OCI-LY1 (cell line): ENCODE measurements at regions not wholly inside any gene's neighbourhood (a gene's known extent, or its start where the extent isn't known, plus 50 kb on each side); places are given as distances from the start of the nearest gene placed in this dataset.

Source experiments
- H2AFZ ChIP-seq: fragments of 200-600 bp; sonication (generic), shearing (Covaris generic); 2 replicates; pipeline ENCODE4 v1.6.0; 2014; ENCODE audit warnings: antibody characterized with exemption, mild to moderate bottlenecking, low read length
- H3F3A ChIP-seq: fragments of 200-600 bp; sonication (generic), shearing (Covaris generic); 2 replicates; pipeline ENCODE4 v1.6.0; 2014; ENCODE audit warnings: mild to moderate bottlenecking, antibody characterized with exemption, low read length, moderate library complexity; ENCODE audit not compliant: insufficient read depth
- H3K27ac ChIP-seq: fragments of 200-600 bp; sonication (generic); 2 replicates; pipeline ENCODE4 v1.5.1; 2014; ENCODE audit warnings: low read length, mixed run types, mild to moderate bottlenecking, low read depth; ENCODE audit not compliant: poor library complexity, severe bottlenecking
- H3K27me3 ChIP-seq: fragments of 200-600 bp; sonication (generic); 2 replicates; pipeline ENCODE4 v1.6.0; 2014; ENCODE audit warnings: antibody characterized with exemption, mild to moderate bottlenecking, low read length, moderate library complexity; ENCODE audit not compliant: insufficient read depth
- H3K36me3 ChIP-seq: fragments of 200-600 bp; sonication (generic); 2 replicates; pipeline ENCODE4 v1.6.1; 2014; ENCODE audit warnings: mild to moderate bottlenecking, antibody characterized with exemption, low read length, moderate library complexity, mixed read lengths; ENCODE audit not compliant: insufficient read depth
- H3K4me1 ChIP-seq: fragments of 200-600 bp; sonication (generic); 2 replicates; pipeline ENCODE4 v1.5.1; 2014; ENCODE audit warnings: mild to moderate bottlenecking, low read length, moderate library complexity; ENCODE audit not compliant: insufficient read depth, severe bottlenecking
- H3K4me2 ChIP-seq: fragments of 200-600 bp; sonication (generic), shearing (Covaris generic); 2 replicates; pipeline ENCODE4 v1.6.1; 2014; ENCODE audit warnings: low read length
- H3K4me3 ChIP-seq: fragments of 200-600 bp; sonication (generic); 2 replicates; pipeline ENCODE4 v1.5.1; 2014; ENCODE audit warnings: low read length, low read depth, mild to moderate bottlenecking, mixed read lengths; ENCODE audit not compliant: poor library complexity, severe bottlenecking
- H3K79me2 ChIP-seq: fragments of 200-600 bp; shearing (Covaris generic); 2 replicates; pipeline ENCODE4 v1.6.1; 2016; ENCODE audit warnings: mixed run types, low read length, mixed read lengths; ENCODE audit not compliant: insufficient read depth
- H3K9ac ChIP-seq: fragments of 200-600 bp; sonication (generic), shearing (Covaris generic); 2 replicates; pipeline ENCODE4 v1.6.1; 2014; ENCODE audit warnings: mild to moderate bottlenecking, low read length, mixed read lengths
- H3K9me2 ChIP-seq: fragments of 200-600 bp; sonication (generic), shearing (Covaris generic); 2 replicates; pipeline ENCODE4 v1.6.1; 2014; ENCODE audit warnings: low read depth, mild to moderate bottlenecking, low read length, mixed read lengths
- H3K9me3 ChIP-seq: fragments of 200-600 bp; shearing (Covaris generic); 2 replicates; pipeline ENCODE4 v1.6.1; 2014; ENCODE audit warnings: low read length, mixed read lengths
- H4K20me1 ChIP-seq: fragments of 200-600 bp; sonication (generic), shearing (Covaris generic); 2 replicates; pipeline ENCODE4 v1.6.0; 2016; ENCODE audit warnings: mild to moderate bottlenecking, low read length; ENCODE audit not compliant: insufficient read depth
- EZH2 ChIP-seq: fragments of 200-600 bp; sonication (generic), shearing (Covaris generic); IDR thresholded peaks from 2 replicates; pipeline ENCODE4 v1.8.0; 2017; ENCODE audit warnings: borderline replicate concordance, mixed run types, mild to moderate bottlenecking, antibody characterized with exemption, low read length, moderate library complexity, mixed read lengths
- TF ChIP-seq, protein P1 (sequence below): fragments of 200-600 bp; sonication (generic), shearing (Covaris generic); IDR thresholded peaks from 2 replicates; pipeline ENCODE4 v1.5.1; 2017; ENCODE audit warnings: mild to moderate bottlenecking, antibody characterized with exemption, low read length, moderate library complexity, mixed read lengths

DNA sequence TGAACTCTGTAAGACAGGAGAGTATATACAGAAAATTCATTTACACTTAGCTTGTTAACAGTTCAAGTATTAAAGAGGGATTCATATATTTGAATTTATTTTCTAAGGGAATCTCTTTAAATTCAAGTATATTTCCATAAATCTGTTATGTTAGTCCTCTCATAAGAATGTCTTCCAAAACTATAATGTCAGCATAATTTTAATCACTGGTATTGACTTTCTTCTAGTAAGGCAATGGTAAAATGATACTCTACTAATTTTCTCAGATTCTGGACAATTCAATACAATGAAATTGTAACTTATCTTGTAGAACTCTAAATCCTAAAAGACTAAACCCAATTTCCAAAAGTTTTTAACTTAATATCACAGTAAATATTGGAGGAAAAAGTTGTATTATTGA lies 66.3 kb upstream of the EPHA6 start:
- H3K9me2 ChIP-seq: no peaks in the 10 kb centered on the region
- H3K4me3 ChIP-seq: no peak overlapping the region
- no peak overlapping the region for H2AFZ ChIP-seq
- no peaks in the 10 kb centered on the region for H4K20me1 ChIP-seq
- H3K9me3 ChIP-seq: no peaks in the 10 kb centered on the region
- H3K79me2 ChIP-seq: no peaks in the 10 kb centered on the region
- H3K9ac ChIP-seq: no peak overlapping the region
- H3F3A ChIP-seq: no peaks in the 10 kb centered on the region
- H3K4me1 ChIP-seq: no peaks in the 10 kb centered on the region
- H3K4me2 ChIP-seq: no peak overlapping the region
- TF ChIP-seq, protein P1, sequence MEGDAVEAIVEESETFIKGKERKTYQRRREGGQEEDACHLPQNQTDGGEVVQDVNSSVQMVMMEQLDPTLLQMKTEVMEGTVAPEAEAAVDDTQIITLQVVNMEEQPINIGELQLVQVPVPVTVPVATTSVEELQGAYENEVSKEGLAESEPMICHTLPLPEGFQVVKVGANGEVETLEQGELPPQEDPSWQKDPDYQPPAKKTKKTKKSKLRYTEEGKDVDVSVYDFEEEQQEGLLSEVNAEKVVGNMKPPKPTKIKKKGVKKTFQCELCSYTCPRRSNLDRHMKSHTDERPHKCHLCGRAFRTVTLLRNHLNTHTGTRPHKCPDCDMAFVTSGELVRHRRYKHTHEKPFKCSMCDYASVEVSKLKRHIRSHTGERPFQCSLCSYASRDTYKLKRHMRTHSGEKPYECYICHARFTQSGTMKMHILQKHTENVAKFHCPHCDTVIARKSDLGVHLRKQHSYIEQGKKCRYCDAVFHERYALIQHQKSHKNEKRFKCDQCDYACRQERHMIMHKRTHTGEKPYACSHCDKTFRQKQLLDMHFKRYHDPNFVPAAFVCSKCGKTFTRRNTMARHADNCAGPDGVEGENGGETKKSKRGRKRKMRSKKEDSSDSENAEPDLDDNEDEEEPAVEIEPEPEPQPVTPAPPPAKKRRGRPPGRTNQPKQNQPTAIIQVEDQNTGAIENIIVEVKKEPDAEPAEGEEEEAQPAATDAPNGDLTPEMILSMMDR: no peak
- TF ChIP-seq EZH2: no peak
- H3K27me3 ChIP-seq: no peaks in the 10 kb centered on the region
- H3K36me3 ChIP-seq: no peaks in the 10 kb centered on the region
- no peak overlapping the region for H3K27ac ChIP-seq

DNA sequence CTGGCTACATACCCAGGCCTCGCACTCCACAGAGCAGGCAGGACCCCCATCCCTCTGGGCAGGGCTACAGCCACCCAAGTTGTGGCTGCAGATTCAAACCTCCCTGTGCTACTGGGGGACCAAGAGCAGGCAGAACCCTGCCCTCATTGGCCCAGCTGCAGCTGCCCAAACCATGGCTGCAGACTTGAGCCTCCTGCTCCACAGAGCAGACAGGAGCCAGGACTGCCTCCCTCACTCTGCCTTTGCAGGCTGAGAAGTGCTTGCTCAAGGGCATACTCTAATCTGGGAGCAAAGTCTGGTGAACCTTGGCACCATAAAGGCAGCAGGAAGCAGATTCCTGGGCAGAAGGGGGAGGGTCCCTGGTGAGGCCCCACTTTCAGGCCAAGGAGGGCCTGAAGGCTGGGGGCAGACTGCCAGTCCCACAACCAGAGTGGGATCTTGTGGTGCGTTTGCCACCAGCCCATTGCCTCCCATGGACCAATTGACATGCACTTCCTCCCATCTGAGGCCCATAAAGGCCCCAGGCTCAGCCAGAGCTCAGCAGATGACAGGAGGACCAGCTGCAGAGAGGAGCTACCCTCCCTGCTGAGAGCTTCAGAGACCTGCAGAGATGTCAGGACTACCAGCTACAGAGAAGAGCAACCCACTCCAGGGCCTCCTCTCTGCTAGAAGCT lies 64.2 kb upstream of the EPHA6 start:
- Histone ChIP-seq H3K27me3 (no peaks in the 10 kb centered on the region), H2AFZ (no peak overlapping the region), H3K4me2 (no peak overlapping the region), H3K36me3 (no peaks in the 10 kb centered on the region), H3K9ac (no peak overlapping the region), H3K4me3 (no peak overlapping the region), H3F3A (no peaks in the 10 kb centered on the region), H3K79me2 (no peaks in the 10 kb centered on the region), H4K20me1 (no peaks in the 10 kb centered on the region), H3K9me2 (no peaks in the 10 kb centered on the region), H3K9me3 (no peaks in the 10 kb centered on the region), H3K27ac (no peak overlapping the region), H3K4me1 (no peaks in the 10 kb centered on the region)
- TF ChIP-seq EZH2: no peak
- TF ChIP-seq, protein P1: no peak

DNA sequence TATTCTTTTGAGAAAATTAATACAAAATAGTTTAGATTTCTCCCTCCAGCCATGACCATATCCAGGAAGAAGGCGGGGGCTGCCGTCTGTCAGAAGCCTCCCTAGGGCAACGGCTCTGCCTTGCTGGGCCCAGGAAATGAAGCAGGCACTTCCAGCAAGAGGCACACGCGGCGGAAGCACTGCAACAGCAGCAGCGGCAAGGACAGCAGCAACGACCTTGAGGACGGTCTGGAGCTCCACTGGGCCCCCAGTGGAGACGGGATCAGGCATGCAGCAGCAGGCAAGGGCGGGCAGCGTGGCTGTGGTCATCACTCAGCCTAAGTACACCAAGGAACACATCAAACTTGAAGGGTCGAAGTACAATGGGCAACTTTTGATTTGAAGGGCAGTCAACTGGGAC lies 61.3 kb upstream of the EPHA6 start:
- H4K20me1 ChIP-seq: no peaks in the 10 kb centered on the region
- no peak overlapping the region for H3K27ac ChIP-seq
- no peak overlapping the region for H2AFZ ChIP-seq
- H3K4me2 ChIP-seq: no peak overlapping the region
- H3K4me3 ChIP-seq: no peak overlapping the region
- no peaks in the 10 kb centered on the region for H3K79me2 ChIP-seq
- no peaks in the 10 kb centered on the region for H3K36me3 ChIP-seq
- no peaks in the 10 kb centered on the region for H3K9me3 ChIP-seq
- H3F3A ChIP-seq: no peaks in the 10 kb centered on the region
- H3K4me1 ChIP-seq: no peaks in the 10 kb centered on the region
- H3K9ac ChIP-seq: no peak overlapping the region
- no peak for TF ChIP-seq EZH2
- TF ChIP-seq, protein P1: no peak
- H3K27me3 ChIP-seq: no peaks in the 10 kb centered on the region
- no peaks in the 10 kb centered on the region for H3K9me2 ChIP-seq
